ENCODE measurements at regions not wholly inside any gene's neighbourhood (a gene's known extent, or its start where the extent isn't known, plus 50 kb on each side); places are given as distances from the start of the nearest gene placed in this dataset.

- Histone ChIP-seq H3K27me3 (no peaks in the 10 kb centered on the region), H3K4me3 (no peak overlapping the region), H3K36me3 (no peaks in the 10 kb centered on the region), H3K27ac (replicated peaks in 1 of 4) (no peak overlapping the region), H3K9me3 (no peaks in the 10 kb centered on the region), H3K4me1 (peaks cover 0 to 6% (median 2%) of the 10 kb centered on the region in 4 donors)
- DNase-seq (ENCODE audit: extremely low spot score): no peak
- intact Hi-C loops (cut with DNase I): no loop called here
- no peak for TF ChIP-seq POLR2A (IDR thresholded peaks at IDR 0.05; ENCODE audit: low read depth)
- no peak for TF ChIP-seq EP300 (IDR thresholded peaks at IDR 0.05)
- TF ChIP-seq CTCF (IDR thresholded peaks at IDR 0.05): no peak
- no peak for TF ChIP-seq POLR2AphosphoS5 (IDR thresholded peaks at IDR 0.05)
- WGBS: 41% methylated on average over 2 of the region's 2 CpGs
Measured at GRCh38 chr2:154532763-154533162, 165.7 kb upstream of the KCNJ3 start.

GRCh38 chr2:154533300-154533940 lies 165.1 kb upstream of the KCNJ3 start:
- intact Hi-C loops (cut with DNase I): no loop called here
- whole genome bisulfite sequencing: 87% methylated on average over 7 of the region's 7 CpGs
- Histone ChIP-seq H3K4me3 (no peak overlapping the region), H3K4me1 (peaks cover 0 to 13% (median 5%) of the 10 kb centered on the region in 4 donors), H3K9me3 (no peaks in the 10 kb centered on the region), H3K36me3 (no peaks in the 10 kb centered on the region), H3K27ac (replicated peaks in 1 of 4) (no peak overlapping the region), H3K27me3 (no peaks in the 10 kb centered on the region)
- no peak for TF ChIP-seq POLR2AphosphoS5 (IDR thresholded peaks at IDR 0.05)
- TF ChIP-seq POLR2A (IDR thresholded peaks at IDR 0.05; ENCODE audit: low read depth): no peak
- TF ChIP-seq CTCF (IDR thresholded peaks at IDR 0.05): no peak
- TF ChIP-seq EP300 (IDR thresholded peaks at IDR 0.05): no peak
- no peak for DNase-seq (ENCODE audit: extremely low spot score)

- intact Hi-C loops (cut with DNase I): no loop called here
- H3K4me1 ChIP-seq: peaks cover 0 to 13% (median 5%) of the 10 kb centered on the region in 4 donors
- H3K9me3 ChIP-seq: no peaks in the 10 kb centered on the region
- TF ChIP-seq POLR2A (IDR thresholded peaks at IDR 0.05; ENCODE audit: low read depth) (no peak), EP300 (IDR thresholded peaks at IDR 0.05) (no peak), POLR2AphosphoS5 (IDR thresholded peaks at IDR 0.05) (no peak), CTCF (IDR thresholded peaks at IDR 0.05) (no peak)
- DNase-seq (ENCODE audit: extremely low spot score): no peak
- H3K27me3 ChIP-seq: no peaks in the 10 kb centered on the region
- no peaks in the 10 kb centered on the region for H3K36me3 ChIP-seq
- no peak overlapping the region for H3K4me3 ChIP-seq
- H3K27ac ChIP-seq (replicated peaks in 1 of 4): no peak overlapping the region
Measured at GRCh38 chr2:154537024-154537423, 161.5 kb upstream of the KCNJ3 start.

- no peaks in the 10 kb centered on the region for H3K36me3 ChIP-seq
- WGBS: 77% methylated on average over 1 of the region's 1 CpG
- no peak overlapping the region for H3K4me3 ChIP-seq
- intact Hi-C loops (cut with DNase I): no loop called here
- no peaks in the 10 kb centered on the region for H3K27me3 ChIP-seq
- TF ChIP-seq EP300 (IDR thresholded peaks at IDR 0.05): no peak
- peaks cover 0 to 13% (median 5%) of the 10 kb centered on the region in 4 donors for H3K4me1 ChIP-seq
- DNase-seq (ENCODE audit: extremely low spot score): no peak
- no peak overlapping the region for H3K27ac ChIP-seq (replicated peaks in 1 of 4)
- H3K9me3 ChIP-seq: no peaks in the 10 kb centered on the region
Measured at GRCh38 chr2:154537843-154538450, 160.5 kb upstream of the KCNJ3 start.

- Histone ChIP-seq H3K36me3 (no peaks in the 10 kb centered on the region), H3K27ac (replicated peaks in 1 of 4) (no peak overlapping the region), H3K4me3 (no peak overlapping the region), H3K4me1 (no peaks in the 10 kb centered on the region), H3K9me3 (peaks cover 0 to 7% (median 0%) of the 10 kb centered on the region in 4 donors), H3K27me3 (no peaks in the 10 kb centered on the region)
- WGBS: 80% methylated on average over 4 of the region's 4 CpGs
- no peak for DNase-seq (ENCODE audit: extremely low spot score)
- TF ChIP-seq POLR2AphosphoS5 (IDR thresholded peaks at IDR 0.05) (no peak), EP300 (IDR thresholded peaks at IDR 0.05) (no peak), CTCF (IDR thresholded peaks at IDR 0.05) (no peak), POLR2A (IDR thresholded peaks at IDR 0.05; ENCODE audit: low read depth) (no peak)
- intact Hi-C loops (cut with DNase I): no loop called here
Measured at GRCh38 chr2:154546341-154546740, 152.2 kb upstream of the KCNJ3 start.

Measured in esophagus muscularis mucosa (tissue), 4 donors.